T-helper 22 cell (primary cell): ENCODE measurements at regions not wholly inside any gene's neighbourhood (a gene's known extent, or its start where the extent isn't known, plus 50 kb on each side); places are given as distances from the start of the nearest gene placed in this dataset.

Experiments
- DNase-seq: peaks from one replicate; pipeline ENCODE4 v3.0.0-alpha.2; 2020; ENCODE audit warnings: low read depth

GRCh38 chr20:42020316-42020715 is 402.1 kb upstream of the CHD6 start:
- no peak for DNase-seq

DNA sequence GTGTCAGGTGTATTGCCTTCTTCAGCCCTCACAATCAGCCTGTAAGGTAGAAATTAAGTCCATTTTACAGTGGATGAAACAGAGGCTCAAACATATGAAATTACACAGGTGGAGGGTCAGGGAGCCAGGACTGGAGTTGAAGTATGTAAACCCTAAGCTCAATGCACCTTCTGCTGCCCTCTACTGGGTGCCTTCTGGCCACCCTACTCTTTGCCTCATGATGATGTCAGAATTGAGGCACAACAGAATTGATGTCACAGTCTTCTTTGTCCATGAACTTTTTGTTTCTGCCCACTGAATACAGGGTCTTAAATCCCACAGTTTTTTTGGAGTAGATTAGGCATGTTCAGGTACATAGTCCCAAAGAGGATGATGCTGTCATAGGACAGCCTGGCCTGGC is 400.8 kb upstream of the CHD6 start:
- DNase-seq, result no peak

- DNase-seq, result no peak
Observed at GRCh38 chr20:42010090-42010489, 391.9 kb upstream of the CHD6 start.

- no peak for DNase-seq
Observed at GRCh38 chr20:42007251-42007650, 389.1 kb upstream of the CHD6 start.

DNA sequence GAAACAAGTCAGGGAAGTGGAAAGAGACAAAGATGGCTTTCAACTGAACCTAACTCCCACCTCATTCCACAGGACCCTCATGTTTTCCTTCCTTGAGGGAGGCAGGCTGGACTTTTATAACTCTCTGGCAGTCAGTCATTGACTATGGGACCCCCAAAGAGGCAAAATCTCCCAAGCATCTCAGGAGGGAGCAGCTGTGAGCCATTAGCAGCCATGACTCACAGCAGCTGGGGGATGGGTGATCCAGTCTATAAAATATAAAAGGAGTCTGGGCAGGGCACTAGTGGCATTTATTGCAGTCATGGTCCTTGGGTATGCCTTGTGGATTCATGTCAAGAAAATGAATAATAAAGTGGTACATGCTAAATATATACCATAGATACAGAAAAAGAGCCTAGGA is 387.0 kb upstream of the CHD6 start:
- no peak for DNase-seq

DNA sequence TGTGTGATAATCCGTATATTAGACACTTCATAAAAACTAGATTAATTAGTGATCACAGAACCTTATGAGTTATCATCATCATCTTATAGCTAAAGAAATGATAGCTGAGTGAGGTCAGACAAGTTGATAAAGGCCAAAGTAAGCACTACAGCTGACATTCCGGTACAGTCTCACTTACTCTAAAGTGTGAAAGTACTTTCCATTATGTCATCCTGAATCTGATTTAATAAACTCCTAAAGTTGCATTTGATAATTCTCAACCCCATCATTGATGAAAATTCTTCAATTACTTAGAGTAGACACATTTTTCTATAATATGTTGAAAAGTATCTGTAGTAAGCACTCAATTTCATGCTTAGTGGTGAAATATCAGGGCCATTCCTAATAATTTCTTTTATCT is 385.2 kb upstream of the CHD6 start:
- no peak for DNase-seq

DNA sequence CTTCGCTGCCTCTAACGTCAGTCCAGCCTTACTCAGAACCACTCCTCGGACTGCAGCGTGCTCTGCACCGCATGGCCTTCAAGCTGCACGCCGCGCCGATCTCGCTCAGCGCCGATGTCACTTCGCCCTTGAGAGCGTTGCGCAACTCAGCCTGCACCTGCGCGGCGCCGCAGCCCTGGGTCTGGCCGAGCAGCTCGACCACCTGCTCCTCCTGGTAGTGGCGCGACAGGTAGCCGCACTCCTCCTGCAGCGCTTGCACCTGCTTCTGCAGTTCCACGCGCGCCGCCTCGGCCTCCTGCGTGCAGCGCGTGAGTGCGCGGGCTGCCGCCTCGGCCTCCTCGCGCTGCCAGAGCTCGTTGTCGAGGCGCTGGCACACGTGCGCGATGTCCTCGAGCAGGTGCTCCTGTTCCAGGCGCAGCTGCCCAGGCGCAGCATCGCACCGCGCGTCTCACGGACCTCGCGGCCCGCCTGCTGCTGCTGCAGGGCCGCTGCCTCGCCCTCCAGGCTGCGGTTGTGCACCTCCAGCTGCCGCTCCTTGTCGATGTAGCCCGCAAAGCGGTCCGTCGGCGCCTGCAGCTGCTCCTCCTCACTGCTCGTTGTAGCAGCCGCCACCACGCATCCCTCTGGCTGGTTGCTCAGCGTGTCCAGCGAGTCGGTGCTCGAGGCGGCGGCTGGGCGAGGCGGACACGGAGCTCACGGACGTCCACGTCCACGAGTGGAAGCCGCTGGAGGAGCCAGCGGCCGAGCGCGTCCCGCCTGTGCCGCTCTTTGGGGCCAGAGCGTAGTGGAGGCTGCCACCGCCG is 380.6 kb upstream of the CHD6 start:
- no peak for DNase-seq

DNA sequence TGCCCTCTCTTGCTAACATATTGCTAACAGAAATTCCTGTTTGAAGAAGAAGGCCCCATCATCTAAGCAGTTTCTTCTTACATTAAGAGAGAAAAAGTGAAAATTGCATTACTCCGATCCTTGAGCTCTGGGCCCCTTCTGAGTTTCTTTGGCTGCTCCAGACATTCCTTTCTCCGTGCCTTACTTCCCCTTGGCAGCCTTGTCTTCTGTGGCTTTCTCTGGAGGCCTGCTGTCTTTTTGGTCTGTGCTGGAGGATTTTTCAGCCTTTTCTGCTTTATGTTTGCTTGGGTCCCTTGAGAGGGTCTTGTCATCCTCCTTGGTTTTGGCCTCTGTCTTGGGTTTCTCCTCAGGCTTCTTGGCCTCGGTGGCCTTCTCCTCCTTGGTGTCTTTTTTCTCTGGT is 378.8 kb upstream of the CHD6 start:
- no peak for DNase-seq

- DNase-seq, result no peak
Observed at GRCh38 chr20:41992481-41992880, 374.3 kb upstream of the CHD6 start.

- no peak for DNase-seq
Observed at GRCh38 chr20:41991412-41991811, 373.2 kb upstream of the CHD6 start.

DNA sequence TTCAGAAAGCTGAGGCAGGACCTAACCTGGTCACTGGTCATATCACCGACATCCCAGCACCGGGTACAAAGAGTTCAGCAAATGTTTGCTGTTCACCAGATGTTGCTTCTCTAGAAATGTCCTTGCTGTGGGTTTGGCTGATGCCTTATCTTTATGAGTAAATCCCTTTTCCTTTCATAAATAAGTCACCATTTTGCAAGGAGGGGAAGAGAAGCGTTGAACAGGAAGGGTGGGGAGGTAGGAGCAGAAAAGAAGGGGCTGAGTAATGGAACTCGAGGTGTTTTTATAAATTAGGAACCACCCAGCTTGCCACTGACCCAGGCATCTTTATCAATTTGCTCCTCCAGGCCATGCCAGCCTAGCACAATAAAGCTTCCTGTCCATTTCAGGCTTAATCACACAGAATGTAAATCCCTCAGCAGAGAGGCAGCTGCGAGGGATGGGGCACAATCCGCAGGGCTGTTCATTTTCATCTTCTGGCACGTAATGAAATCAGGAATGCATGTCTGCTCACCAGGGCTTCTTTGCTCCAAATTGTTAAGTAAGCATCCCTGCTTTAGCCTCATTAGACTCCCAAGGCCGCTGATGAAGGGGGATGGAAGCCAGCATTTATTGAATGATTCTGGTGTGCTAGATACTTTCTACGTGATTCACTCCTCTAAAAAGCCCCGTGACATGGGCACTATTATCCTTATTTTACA is 371.9 kb upstream of the CHD6 start:
- no peak for DNase-seq

DNA sequence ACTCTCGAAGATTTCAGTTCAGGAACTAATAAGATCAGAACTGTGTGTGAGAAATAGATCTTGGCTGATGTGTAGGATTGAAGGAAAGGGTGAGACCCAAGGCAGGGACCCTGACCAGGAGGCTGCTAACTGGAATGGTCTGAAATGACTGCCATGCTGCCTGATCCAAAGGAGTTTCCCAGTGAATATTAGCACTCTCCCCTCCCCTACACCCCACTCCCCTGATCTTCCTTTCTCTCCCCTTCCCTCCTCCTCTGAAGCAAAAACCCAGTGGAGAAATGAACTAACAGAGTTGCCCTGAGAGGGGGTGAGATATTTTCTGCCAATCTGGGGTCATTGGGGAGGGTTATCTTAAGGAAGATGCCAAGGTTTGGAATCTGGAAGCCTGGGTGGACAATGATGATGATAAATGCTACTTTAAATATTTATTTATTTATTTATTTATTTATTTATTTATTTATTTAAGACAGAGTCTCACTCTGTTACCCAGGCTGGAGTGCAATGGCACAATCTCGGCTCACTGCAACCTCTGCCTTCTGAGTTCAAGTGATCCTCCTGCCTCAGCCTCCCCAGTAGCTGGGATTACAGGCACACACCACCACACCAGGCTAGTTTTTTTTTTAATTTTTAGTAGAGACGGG is 371.0 kb upstream of the CHD6 start:
- no peak for DNase-seq

GRCh38 chr20:41984031-41984430 is 365.9 kb upstream of the CHD6 start:
- DNase-seq, result no peak

DNA sequence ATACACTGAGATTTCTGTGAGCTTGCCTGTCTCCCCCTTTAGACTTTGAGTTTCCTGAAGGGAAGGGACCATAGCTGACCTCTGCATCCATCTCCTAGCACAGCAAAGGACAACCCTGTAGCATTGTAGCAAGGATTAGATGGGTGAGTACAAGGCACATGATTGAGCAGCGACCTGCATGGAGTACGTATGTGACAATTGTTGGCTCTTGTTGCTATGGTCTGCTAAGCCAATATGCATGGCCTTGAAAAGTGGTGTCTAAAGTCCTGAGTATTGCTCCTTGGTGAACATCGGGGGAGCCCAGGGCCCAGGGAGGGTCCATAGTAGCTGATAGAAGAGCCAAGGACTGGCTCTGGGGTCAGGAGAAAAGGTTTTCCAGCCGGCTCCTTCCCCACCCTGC is 365.0 kb upstream of the CHD6 start:
- DNase-seq, result no peak

DNA sequence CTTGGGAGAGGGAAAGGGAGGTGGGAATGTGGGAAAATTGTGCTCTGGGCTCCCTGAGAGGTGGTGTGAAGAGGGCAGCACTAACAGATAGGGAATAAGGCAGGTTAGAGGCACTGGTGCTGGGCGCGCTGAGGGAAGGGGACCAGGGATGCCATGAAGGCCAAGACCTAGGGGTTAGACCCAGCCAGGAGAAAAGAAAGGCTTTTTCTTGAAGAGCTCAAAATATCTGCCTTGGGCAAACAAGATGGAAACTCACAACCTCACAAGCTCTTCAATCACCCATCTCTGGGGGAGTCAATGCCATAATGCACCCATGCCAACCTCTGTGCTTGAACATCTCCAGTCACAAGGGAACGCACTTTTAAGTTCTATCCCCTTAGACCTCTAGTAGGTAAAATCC is 363.6 kb upstream of the CHD6 start:
- DNase-seq, result no peak

DNA sequence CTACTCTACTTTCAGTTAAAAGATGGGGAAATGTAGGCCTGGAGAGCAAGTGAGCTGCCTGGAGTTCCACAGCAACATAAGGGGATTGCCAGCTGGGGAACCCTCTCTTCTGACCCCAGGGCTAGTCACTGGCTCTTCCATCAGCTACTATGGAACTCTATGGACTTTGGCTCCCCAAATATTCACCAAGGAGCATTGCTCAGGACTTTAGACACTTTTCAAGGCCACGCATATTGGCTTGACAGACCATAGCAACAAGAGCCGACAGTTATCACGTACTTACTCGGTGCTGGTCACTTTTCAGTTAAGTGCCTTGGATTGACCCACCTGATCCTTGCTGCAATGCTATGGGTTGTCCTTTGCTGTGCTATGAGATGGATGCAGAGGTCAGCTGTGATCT is 360.7 kb upstream of the CHD6 start:
- DNase-seq, result no peak

DNA sequence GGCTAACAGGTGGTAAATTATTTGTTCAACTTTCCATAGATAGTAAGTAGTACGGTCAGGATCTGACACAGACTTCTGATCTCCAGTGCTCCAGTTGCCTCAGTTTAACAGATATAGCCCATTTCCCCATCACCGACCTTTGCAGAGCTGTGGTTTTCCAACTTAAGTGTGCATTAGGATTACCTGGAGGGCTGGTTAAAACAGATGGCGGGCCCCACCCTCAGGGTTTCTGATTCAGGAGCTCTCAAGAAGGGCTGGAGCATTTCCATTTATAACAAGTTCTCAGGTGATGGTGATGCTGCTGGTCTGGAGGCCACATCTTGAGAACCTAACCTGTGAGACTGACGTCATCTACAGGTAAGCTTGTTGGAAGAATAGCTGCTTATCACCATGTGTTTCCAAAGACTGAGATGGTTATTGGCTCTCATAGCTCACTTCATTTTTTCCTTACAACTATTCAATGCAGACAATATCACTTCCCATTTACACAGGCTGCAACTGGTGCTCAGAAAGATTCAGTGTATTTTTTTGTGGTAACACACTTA is 360.1 kb upstream of the CHD6 start:
- no peak for DNase-seq

DNA sequence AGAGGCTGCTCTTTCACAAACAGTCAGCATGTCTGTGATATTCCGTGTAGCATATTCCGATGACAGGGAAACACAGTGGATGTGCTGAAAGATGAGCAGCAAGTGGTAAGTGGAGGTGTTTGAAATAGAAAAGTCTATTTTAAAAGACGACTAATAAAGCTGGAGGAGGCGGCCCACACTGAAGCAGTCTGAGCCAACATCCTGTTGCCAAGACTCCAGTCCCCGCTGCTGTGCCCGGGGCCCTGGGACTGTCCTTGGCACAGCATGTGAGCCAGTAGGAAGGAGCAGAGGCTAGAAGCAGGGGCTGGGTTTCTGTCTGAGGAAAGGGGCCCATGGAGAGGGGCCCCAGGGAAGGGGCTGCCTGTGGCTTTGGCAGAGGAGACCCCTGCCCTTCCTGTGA is 351.5 kb upstream of the CHD6 start:
- no peak for DNase-seq

GRCh38 chr20:41960166-41960565 is 342.0 kb upstream of the CHD6 start:
- no peak for DNase-seq

DNA sequence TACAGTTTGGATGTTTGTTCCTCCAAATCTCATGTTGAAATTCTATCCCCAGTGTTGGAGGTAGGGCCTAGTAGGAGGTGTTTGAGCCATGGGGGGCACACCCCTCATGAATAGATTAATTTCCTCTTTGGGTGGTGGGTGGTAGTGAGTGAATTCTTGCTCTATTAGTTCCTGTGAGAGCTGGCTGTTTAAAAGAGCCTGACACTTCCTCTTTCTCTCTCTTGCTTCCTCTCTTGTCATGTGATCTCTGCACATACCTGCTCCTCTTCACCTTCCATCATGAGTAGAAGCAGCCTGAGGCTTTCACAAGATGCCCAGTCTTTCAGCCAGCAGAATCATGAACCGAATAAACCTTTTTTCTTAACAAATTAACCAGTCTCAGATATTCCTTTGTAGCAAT is 340.2 kb upstream of the CHD6 start:
- no peak for DNase-seq

DNA sequence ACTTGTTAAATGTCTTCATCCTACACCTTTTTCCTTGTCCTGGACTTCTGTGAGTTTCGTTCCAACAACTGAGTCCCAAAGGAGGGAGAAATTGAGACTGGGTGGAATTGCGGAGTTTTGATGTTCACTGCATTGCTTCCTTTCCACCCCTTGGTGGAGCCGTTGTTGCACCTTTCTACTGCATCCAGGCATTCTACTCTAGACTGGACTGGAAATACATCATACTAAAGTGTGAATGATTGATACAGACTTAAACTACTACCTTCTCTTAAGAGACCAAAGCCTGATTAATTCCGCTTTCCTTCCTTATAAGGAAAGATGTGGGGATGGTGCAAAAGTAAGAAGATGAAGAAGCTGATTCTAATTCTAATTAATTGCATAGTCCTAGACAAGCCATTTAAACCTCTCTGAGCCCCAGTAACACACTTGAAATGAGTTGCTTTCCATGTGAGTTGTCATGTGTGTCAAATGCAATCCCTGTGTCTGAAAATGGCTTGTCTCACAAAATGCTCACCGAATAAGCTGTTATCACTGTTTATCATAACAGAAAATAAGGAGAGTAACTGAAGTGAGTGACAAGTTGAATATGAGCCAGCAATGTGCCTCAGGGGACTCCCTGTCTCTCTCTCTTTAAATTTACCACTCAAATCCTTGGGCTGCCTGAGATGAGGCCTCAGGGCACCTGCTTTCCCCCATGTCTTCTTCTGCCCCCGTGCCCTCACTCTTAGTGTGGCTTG is 338.3 kb upstream of the CHD6 start:
- no peak for DNase-seq

DNA sequence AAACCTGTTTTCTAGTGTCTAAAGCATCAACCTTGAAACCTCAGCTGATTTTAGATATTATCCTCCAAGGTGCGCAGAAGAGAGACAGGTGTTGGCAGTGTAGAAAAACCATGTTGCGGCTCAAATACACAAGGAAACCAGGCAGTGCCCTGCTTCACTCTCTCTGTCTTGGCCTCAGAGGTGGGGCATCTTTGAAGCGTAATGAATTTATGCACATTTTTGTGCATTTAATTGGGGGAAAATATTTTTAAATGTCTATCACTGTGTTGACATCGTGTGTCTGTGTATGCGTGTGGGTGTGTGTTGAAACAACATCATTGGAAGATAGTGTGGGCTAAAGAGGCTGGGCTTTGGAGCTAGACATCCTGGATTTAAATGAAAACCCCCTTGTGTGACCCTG is 334.0 kb upstream of the CHD6 start:
- DNase-seq, result no peak
